ENCODE measurements at regions not wholly inside any gene's neighbourhood (a gene's known extent, or its start where the extent isn't known, plus 50 kb on each side); places are given as distances from the start of the nearest gene placed in this dataset.

DNA sequence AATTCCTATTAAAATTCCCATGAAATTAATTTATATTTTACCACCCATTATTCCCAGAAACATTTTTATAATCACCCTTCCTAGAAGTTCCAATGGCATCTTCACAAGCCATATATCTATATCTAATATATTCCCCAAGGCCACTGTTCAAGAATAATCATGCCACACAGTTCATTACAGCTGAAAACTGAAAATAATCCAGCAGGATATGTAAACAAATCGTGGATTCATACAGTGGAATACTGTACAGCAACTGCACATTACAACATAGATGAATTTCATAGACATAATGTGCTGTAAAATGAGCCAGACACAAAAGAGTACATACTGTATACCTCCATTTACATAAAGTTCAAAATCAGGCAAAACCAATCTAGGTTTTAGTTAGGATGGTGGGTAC is 63.9 kb upstream of the SERPINE2 start:
- no peak for DNase-seq (ENCODE audit: low read depth)
- POLR2A ChIA-PET: interaction anchor here (0.5 to 0.6 kb wide), 2 partner anchors 18 to 161 kb away, joined by 3 read pairs; no protein-coding TSS in a partner anchor
- no peaks in the 10 kb centered on the region for H3K27me3 ChIP-seq (ENCODE audit: control insufficient read depth, insufficient read depth, low read length)
- CTCF ChIA-PET: no interaction called here
- TF ChIP-seq, protein P1, sequence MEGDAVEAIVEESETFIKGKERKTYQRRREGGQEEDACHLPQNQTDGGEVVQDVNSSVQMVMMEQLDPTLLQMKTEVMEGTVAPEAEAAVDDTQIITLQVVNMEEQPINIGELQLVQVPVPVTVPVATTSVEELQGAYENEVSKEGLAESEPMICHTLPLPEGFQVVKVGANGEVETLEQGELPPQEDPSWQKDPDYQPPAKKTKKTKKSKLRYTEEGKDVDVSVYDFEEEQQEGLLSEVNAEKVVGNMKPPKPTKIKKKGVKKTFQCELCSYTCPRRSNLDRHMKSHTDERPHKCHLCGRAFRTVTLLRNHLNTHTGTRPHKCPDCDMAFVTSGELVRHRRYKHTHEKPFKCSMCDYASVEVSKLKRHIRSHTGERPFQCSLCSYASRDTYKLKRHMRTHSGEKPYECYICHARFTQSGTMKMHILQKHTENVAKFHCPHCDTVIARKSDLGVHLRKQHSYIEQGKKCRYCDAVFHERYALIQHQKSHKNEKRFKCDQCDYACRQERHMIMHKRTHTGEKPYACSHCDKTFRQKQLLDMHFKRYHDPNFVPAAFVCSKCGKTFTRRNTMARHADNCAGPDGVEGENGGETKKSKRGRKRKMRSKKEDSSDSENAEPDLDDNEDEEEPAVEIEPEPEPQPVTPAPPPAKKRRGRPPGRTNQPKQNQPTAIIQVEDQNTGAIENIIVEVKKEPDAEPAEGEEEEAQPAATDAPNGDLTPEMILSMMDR (IDR thresholded peaks at IDR 0.05; ENCODE audit: insufficient read depth, low read depth, low read length): no peak
- no peak overlapping the region for H3K4me3 ChIP-seq (ENCODE audit: low read depth, low read length)
- H3K36me3 ChIP-seq (ENCODE audit: control insufficient read depth, insufficient read depth, low read length): no peaks in the 10 kb centered on the region

- TF ChIP-seq, protein P1 (IDR thresholded peaks at IDR 0.05; ENCODE audit: insufficient read depth, low read depth, low read length): no peak
- peak; percentile 99 for DNase-seq (ENCODE audit: low read depth)
- Histone ChIP-seq H3K36me3 (ENCODE audit: control insufficient read depth, insufficient read depth, low read length) (no peaks in the 10 kb centered on the region), H3K27me3 (ENCODE audit: control insufficient read depth, insufficient read depth, low read length) (no peaks in the 10 kb centered on the region), H3K4me3 (ENCODE audit: low read depth, low read length) (no peak overlapping the region)
- CTCF ChIA-PET: interaction anchor here (0.7 to 1.7 kb wide), 3 partner anchors 22 to 180 kb away, joined by 3 to 6 read pairs (median 3); no protein-coding TSS in a partner anchor
- POLR2A ChIA-PET: interaction anchor here (0.5 to 0.6 kb wide), 2 partner anchors 17 to 162 kb away, joined by 3 read pairs; no protein-coding TSS in a partner anchor
These were observed 62.9 kb upstream of the SERPINE2 start for GRCh38 chr2:224101820-224102630.

- ChIA-PET CTCF (no interaction called here), POLR2A (no interaction called here)
- DNase-seq (ENCODE audit: low read depth): no peak
- Histone ChIP-seq H3K4me3 (ENCODE audit: low read depth, low read length) (no peak overlapping the region), H3K36me3 (ENCODE audit: control insufficient read depth, insufficient read depth, low read length) (no peaks in the 10 kb centered on the region), H3K27me3 (ENCODE audit: control insufficient read depth, insufficient read depth, low read length) (no peaks in the 10 kb centered on the region)
- TF ChIP-seq, protein P1 (IDR thresholded peaks at IDR 0.05; ENCODE audit: insufficient read depth, low read depth, low read length): no peak
These were observed 61.0 kb upstream of the SERPINE2 start for GRCh38 chr2:224099861-224100643.

- Histone ChIP-seq H3K27me3 (ENCODE audit: control insufficient read depth, insufficient read depth, low read length) (no peaks in the 10 kb centered on the region), H3K4me3 (ENCODE audit: low read depth, low read length) (no peak overlapping the region), H3K36me3 (ENCODE audit: control insufficient read depth, insufficient read depth, low read length) (no peaks in the 10 kb centered on the region)
- no peak for DNase-seq (ENCODE audit: low read depth)
- ChIA-PET CTCF (no interaction called here), POLR2A (no interaction called here)
- TF ChIP-seq, protein P1 (IDR thresholded peaks at IDR 0.05; ENCODE audit: insufficient read depth, low read depth, low read length): no peak
These were observed 59.6 kb upstream of the SERPINE2 start for GRCh38 chr2:224098481-224099230.
